Stimulated activated CD4-positive, alpha-beta T cell treated with anti-CD3 and anti-CD28 coated beads, Interleukin-4, amount 100 ng/mL, for 24 hours (primary cell): ENCODE measurements at regions not wholly inside any gene's neighbourhood (a gene's known extent, or its start where the extent isn't known, plus 50 kb on each side); places are given as distances from the start of the nearest gene placed in this dataset.

Source experiments
- DNase-seq: peaks from one replicate; pipeline ENCODE4 v3.0.0-alpha.2; 2020

DNA sequence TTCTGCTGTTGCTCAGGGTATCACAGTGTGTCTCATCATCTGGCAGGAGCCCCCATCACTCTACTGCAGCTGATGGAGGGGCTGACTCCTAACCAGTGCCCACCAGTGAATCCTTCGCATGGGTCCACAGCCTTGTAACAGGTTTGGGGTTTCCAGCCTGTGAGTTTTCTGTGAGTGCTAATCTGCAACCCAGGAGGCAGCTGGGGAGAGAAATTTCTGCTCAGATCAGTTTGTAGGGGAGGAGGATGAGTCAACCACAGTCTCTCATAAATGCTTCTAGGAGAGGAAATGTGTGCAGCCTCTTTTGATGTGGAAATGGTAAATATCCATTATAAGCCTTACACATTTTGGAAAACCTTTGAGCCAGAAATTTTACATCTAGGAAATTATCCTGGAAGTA, 871.3 kb downstream of the AACS start:
- DNase-seq: no peak

DNA sequence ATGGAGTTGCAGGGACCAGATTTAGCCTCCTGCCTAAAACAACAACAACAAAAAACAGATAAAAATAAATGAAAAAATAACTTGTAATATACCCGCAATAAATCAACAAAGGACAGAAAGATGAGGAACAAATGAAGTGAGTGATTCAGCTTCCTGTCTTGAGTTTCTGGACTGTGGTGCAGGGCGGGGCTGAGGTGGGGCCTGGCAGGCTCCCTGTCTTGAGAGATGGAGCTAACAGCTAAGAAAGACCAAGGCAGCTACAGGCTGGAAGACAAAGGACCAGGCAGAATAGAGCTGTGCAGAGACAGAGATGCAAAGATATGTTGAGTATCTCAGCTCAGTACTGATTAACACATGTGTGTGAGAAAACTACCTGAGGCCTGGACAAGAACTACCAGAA, 879.2 kb downstream of the AACS start:
- DNase-seq: no peak

DNA sequence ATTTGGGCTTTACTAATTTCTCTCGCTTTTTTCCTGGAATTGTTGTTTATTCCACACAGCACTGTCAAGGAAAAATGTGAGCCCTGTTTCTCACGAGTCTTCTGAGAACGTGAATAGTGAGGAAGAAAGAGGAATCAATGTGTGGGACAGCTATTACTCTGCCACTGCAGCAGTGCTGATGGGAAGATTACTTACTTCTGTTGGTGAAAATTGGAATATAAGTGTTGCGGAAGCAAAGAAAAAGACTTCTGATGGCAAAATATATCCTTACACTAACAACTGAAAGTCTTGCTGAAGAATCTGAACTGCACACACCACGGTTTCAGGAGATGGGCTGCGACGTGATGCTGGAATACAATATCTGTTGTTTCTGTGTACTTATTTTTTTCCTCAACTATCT, 884.2 kb downstream of the AACS start:
- no peak for DNase-seq

DNA sequence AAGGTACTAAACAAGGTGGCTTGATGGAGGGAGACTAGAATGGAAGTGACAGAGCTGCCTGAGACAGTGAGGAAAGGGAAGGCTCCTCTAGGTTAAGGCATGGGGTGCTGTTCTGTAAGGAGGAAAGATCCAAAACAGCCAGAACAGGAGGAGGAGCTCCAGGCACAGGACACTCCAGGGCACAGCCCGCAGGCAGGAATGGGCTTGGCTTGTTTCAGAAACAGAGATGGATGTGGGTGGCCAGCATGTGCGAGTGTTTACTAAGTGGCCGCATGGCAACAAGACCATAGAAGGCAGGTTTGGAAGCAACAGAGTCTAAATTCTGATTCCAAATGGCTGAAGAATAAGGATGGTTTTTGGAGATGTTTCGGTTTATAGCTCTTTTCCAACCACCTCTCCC, 889.1 kb downstream of the AACS start:
- DNase-seq: no peak

DNA sequence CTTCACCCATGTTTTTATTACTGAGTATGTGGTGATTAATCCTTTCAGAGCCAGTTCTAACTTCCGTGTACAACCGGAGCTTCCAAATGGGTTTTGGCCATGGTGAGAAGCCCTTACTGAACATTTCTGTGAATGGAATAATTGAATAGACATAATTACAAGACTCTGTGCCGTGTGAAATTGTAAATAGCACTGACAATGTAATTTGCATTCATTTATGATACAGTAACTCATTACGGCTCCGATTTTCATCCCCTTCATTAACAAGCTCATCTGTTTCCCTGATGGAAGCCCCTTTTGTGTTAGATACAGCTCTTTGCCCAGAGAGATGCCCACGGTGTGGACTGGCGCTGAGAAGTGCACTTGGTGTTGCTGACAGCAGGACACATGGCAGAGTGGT, 891.0 kb downstream of the AACS start:
- no peak for DNase-seq

DNA sequence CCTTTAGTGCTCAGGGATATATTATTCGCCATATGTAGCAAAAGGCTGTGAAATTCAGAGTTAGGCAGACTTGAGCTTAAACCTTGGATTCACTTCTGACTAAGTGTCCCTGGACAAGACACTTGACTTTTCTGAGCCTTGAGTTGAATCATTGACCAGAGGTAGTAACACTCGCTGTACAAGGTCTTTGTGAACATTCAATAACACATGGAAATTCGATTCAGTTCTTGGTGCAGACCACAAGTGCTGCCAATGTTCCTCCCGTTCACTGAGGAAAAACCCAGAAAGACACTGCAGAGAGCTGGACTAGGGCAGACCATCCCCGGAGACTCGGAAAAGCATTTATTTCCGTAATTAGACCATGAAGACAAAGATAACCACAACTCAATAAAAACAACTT, 901.4 kb downstream of the AACS start:
- no peak for DNase-seq

DNA sequence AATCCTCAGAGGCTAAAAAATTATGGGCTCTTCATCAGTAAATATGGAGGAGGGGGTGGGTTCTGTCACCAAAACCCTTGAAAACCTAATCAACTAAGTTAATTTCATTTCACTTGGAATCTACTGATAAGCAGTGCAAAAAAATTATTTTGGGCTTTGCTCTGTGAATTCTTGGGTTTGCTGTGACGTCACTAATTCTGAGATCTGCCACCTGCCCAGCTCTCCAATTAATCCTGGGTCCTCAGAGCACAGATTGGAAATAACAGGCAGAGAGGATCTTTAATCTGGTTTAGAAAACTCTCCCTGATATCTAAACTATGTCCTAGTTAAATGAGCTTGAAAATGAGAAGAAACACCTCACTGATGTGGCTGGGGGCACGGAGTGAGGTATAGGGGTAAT, 903.2 kb downstream of the AACS start:
- DNase-seq: no peak

DNA sequence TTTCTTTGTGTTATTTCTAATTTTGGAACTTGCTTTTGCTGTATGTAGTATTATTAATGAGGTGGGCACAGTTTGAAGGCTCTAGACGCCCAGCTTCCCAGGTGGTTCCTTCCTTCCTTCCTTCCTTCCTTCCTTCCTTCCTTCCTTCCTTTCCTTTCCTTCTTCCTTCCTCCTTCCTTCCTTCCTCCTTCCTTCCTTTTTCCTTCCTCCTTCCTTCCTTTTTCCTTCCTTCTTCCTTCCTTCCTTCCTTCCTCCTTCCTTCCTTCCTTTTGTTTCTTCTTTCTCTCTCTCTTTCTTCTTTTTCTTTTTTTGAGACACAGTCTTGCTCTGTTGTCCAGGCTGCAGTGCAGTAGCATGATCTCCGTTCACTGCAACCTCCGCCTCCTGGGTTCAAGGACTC, 906.7 kb downstream of the AACS start:
- no peak for DNase-seq

DNA sequence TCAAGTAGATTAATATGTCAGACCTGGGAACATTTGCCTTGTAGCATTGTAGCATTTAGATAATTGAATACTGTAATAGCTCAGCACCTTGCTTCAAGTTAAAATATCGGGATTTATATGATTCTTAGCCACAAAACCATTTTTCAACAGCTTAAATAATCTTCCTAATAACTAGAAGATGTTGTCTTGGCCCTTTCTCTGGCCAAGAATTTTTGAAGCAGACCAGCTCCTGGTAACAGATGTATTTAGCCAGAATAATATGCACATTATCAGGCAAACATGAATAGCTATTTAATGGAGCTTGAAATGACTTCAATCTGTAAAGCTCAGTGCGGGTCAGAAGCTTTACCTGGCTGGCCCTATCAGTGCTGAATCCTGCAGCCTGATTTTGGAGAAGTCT, 913.1 kb downstream of the AACS start:
- DNase-seq: no peak

DNA sequence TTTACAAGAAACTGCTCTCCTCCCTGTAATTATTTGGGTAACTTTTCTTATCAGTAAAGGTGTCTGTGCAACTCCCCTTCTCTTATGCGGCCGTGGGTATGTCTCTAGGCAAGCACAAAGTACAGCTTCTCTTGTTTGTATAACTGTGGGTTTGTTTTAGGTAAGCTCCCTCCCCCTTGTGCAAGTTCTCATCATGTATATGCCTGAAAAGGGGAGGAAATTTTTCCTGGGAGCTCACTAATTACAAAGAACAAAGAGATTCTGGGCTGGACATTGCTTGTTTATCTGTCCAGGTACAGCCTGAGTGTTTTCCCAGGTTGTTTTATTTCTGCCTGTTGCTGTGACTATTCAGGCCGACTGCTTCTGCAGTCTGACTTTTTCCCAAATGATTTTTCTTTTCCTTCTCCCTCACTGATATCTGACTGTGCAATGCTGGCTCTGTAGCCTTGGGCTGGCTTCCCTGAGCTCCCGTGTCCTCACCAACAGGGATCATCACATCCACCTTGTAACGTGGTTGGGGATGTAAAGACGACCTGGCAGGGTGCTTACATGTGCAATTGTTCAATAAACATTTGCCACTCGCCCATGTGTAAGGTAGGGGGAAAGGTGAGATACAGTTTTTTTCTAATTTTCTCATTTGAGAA, 916.5 kb downstream of the AACS start:
- DNase-seq: no peak

DNA sequence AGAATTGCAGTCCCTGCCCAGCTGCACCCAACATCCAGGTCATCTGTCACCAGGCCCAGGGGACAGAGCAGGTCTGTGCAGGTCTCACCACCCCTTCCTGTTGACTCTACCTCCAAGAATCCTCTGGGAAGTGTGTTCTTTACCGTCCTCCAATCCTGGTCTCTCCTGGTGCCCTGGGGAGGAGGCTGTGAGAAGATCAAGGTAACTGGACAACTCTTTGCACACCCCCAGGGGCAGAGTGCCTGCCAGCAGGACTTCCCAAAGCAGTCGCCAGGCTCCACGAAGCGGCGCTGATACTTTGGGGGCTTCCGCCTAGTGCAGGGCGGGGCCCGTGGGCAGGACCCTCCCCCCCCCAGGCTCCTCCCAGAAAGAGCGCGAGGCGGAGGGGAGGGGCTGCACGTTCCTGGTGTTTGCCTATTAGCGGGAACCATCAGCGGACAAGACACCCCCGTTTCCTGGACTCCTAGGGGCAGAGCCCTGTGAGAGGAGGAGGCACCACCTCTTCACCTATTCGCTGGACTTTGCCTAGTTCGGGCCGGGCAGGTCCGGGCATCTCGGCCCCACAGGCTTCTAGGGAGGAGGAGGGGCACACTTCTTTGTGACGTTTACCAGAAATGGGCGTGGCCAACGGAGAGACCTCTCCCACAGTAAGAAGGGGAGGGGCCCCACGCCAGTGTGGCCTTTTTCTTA, 918.0 kb downstream of the AACS start:
- no peak for DNase-seq

DNA sequence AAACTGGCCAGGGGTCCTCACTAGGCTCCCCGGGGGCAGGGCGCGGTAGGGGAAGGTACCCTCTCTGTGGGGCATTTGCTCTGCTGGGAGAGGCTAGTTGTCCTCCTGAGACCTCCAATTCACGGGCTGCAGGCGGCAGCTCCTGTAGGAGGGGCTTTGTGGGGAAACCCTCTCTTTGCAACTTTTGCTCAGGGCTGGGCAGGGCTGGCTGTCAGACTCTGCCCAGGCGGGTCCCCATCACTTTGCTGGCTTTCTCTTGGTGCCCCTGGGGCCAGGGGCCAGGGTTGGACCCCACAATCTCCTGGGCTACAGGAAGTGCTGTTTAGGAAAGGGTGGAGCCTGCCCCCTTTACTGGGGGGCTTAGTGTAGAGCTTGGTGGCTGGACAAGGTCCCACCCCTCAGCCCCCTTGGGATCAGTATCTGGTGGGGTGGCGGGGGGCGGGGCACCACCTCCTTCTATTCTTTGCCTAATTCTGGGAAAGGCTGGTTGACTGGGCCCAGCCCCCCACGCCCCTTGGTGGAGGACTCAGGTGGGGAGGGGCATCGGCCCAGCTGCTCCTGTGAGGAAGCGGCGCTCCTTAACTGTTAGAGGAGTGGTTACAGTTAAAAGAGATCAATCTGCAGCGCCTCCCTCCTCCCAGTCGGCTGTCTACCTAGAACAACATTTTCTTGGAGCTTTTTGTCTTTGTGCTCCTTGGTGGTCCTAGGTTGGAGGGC, 918.7 kb downstream of the AACS start:
- DNase-seq: no peak

DNA sequence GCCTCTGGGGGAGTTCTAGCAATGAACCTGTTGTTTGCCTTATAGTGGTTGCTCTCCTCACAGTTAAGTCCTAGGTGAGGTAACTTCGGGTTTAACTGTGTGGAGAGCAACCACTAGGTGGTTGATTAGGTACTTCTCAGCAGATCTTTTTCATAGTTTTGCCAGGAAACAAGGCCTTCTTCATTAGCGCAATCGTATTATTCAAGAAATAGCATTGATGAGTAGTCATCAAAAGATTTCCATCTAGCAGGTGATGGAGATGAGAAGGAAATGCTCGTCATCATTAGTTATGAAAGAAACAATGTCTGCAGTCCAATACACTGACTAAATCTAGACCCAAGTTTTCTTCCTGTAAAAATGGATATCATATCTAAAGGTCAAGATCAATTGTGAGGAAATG, 923.3 kb downstream of the AACS start:
- DNase-seq: no peak

DNA sequence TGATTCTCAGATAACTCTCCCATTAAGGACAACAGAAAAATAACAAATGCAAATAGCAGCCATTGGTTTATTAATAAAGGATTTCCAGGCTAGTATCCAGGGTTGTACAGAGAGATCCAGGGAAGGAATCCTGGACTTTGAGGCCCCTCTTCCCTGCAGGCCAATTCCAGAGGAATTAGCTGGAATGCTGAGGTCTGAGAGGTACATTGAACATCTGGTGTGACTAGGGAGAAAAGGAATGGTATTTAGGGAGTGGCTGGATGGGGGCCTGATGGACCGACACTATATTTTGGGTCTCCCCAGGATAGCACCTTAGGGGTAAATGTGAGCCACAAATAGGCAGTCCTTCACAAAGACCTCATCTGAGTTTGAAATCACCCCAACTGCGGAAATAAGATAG, 924.5 kb downstream of the AACS start:
- no peak for DNase-seq

DNA sequence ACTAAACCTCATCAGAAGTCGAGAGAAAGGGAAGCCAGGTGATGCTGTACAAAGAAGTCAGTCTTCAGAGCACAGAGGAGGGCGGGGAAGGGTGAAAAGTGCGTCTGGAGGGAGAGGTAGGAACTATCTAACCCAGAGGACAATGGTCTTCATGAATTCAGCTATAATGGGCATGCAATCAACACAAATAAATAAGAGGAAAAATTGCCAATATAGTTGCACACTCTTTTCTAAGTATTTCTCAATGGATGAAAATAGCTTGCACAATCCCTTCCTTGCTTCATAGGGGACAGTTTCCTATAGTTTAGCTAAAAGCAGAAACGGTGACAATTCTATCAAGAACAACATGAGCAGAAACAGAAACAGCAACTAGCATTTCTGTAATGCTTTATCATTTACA, 931.2 kb downstream of the AACS start:
- no peak for DNase-seq

DNA sequence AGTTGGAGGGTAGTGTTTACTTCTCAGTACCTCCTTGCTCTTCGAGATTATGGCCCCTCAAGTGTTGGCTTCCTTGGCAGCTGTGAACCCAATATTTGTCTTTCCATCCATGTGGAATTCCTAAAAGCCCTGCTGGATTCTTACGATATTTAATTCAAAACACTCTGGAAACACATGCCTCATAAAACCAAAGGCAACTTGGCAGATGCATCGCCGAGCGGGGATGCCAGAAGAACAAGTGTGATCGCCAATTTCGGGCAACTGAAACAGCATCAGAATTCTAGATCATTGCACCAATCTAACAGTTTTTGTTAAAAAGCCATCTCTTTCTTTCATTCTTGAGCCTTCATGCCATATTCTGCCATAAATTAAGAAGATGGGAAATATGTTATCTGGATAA, 934.4 kb downstream of the AACS start:
- no peak for DNase-seq

DNA sequence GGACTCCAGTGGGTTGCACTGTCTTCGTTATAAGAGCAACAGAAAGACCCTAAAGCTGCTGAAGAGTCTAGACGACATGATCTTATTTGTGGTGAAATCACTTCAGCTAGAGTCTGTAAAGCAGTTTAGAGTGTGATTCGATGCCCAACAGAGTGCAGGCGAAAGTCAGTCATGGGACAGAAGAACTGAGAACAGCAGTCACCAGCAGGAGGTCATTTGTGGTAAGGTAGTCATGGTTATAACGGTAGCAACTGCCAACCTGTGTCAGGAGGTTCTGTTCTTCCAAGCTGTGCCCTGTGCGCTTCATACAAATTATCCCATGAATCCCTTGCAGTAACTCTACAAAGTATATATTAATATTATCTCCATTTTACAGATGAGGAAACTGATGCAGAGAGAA, 954.1 kb downstream of the AACS start:
- no peak for DNase-seq

DNA sequence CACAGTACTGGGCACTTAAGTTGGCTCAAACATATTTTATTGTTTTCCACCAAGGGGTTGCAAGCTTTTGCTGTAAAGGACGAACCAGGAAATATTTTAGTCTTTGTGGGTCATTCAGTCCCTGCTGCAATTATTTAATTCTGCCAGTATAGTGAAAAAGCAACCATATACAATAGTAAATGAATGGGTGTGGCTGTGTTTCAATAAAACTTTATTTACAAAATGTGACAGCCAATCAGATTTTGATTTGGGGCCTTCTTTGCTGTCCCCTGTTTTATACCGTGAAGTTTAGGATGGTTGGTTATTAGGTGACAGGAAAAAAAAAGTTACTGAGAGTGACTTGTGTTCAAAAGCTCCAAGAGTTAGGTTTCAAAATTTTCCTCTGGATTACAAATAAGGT, 956.4 kb downstream of the AACS start:
- no peak for DNase-seq

DNA sequence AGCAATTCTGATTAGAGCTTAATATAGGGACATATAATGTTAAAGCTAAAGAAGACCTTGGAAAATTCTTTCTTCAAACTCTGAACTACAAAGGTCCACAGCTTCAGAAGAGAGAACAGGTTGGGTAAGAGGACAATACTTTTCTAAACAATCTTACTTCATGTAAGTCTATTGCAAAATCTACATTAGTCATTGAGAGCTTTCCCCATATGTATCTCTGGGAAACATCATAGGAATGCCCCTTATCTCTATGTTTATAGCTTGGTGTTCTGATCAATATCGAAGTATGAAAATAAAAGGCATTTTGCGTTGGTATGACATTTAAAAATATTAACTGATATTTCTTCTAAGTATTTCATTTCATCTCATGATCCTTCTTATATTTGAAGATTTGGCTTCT, 962.6 kb downstream of the AACS start:
- no peak for DNase-seq

DNA sequence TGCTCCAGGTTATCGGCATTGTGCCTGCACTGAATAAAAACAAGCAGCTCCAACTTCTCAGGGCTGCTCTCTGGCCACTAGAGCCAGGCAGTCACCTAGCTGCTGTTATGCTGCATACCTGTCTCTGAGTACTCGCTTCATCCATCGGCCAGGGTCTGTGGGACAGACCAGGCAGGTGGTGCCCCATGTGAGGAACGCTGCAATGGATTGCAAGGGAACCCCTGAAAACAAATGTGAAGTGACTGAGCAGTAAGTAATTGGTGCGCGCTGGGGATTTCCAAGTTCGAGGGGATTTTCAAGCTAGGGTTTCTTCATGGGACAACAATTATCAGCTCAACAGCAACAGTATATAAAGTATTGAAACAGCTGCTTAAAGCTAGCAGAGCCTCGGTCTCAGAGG, 965.3 kb downstream of the AACS start:
- no peak for DNase-seq

DNA sequence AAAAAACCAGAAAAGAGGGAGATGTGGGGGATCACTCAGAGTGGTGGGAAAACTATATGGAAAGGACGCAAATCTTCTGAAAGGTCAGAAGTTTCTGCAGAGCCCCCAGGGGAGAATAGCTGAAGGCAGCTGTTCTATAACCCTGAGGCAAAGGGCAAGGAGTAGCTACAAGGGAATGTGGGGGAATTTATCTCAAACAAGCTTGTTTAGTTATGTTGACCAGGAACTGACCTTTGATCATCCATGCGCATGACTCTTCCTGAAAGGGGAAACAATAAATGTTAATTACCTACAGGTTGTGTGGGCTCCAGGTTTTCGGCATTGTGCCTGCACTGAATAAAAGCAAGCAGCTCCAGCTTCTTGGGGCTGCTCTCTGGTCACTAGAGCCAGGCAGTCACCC, 968.5 kb downstream of the AACS start:
- DNase-seq: no peak

DNA sequence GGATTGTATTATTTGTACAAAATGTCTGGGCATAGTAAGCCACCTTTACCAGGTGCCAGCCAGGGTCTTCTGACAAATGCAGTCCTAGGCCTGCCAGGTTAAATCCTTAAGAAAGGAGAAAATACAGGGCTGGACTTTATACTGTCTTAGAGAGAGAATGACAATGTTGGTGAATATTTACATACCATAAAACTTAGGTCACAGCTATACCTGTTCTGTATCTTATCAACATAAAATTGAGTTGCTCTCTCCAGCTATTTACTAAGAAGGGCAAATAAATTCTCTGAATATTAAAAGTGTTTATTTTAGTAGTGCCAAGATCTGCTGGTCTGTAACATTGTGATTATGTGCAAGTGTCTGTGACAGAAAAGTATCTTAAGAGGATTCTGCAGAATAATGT, 971.1 kb downstream of the AACS start:
- no peak for DNase-seq

DNA sequence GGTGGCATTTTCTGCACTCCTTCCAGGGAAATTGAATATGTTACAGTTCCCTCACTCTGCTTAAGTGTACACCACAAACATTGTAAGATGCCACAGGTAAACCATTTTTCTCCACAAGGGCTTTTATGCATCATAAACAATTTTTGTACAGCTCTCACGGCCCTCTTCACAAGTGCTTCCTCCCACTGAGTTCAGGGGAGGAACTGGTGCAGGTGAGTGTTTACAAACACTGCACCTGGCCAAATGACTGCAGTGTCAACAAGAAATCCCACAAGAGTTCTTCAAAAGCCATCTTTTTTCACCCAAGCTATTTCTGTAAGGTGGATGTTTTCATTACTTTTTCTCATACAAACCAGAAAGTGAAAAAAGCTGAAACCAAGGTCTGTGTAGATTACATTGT, 973.2 kb downstream of the AACS start:
- DNase-seq: no peak

DNA sequence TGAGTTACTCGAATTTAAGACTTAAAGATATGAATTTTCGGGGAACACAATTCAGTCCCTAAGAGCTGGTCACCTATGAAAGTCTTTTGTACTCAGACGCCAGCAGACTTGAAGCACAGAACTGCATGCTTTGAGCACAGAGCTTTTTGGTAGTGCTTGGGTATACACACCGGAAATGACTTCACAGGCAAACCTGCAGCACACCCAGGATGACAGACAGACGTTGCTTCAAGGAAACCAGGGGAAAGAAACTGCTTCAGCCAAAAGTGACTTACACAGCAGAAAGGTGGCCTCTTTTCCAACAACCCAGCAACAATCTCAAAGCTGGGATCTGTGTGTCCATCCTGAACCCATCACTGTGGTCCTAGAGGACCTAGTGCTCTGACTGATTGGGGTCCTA, 975.1 kb downstream of the AACS start:
- no peak for DNase-seq

DNA sequence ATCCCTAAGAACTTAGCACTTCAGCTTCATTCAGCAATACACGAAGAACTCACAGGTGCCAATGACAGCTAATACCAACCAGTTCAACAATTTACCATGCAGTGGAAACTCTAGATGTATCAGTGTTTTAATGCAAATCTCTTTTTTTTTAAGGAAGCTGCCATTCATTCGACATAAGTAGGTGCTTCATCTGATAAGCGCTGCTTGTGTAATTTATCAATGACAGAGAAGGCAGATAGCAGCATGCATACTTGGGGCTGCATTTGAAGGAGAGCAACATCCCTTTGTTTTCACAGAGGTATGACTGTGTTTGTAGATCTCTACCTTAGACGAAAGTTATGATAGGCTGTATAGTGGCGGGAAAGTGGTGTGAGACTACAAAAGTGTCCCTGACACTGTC, 977.1 kb downstream of the AACS start:
- DNase-seq: no peak
